ENCODE measurements at regions not wholly inside any gene's neighbourhood (a gene's known extent, or its start where the extent isn't known, plus 50 kb on each side); places are given as distances from the start of the nearest gene placed in this dataset.

DNA sequence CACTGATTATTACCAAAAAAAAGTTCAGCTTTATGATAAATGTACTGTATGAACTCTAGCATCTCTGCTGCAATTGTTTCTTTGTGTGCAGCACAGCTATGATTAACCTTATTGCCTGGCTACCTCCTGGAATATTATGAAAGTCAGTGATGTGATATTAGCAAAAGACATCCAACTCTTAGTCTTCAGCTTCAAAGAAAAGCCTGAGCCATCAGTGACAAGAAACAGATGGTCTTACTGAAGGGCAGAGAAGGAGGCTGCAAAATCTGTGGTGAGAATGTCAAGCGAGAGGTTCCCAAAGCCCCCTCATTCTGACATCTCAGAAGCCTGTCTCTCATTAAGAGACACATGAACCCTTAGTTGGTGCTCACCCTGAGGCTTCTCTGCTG lies 89.4 kb upstream of the TNFAIP3 start:
- no peak for DNase-seq

GRCh38 chr6:137779982-137780381 lies 87.1 kb upstream of the TNFAIP3 start:
- DNase-seq: no peak

DNA sequence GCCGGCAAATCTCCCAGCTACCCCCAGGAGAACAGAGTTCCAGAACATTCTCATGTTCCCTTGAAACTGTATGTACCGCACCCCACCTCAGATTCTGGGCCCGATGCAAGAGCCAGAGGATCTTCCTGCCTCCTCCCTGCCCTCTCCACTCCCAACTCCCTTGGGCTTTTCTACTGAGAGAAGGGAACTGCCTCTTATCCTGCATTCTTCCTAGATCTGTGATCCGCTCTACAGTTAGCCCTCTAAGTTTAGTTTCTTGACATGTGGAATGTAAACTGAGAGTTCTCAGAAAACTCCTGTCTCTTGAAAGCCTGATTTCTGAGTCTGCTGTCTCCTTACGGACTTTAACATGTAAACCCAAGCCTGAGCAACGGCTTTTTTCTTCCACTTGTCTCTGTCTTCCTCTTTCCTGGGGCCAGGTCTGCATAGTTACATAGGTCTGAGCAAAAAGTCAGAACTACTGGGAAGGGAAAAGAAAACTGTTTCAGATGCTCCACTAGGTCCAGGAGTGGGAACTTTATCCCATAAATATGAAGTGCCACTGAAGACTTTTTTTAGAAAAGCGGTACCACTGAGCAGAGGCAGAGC lies 86.5 kb upstream of the TNFAIP3 start:
- DNase-seq: no peak

- DNase-seq: no peak
These were observed 85.4 kb upstream of the TNFAIP3 start for GRCh38 chr6:137781639-137782038.

DNA sequence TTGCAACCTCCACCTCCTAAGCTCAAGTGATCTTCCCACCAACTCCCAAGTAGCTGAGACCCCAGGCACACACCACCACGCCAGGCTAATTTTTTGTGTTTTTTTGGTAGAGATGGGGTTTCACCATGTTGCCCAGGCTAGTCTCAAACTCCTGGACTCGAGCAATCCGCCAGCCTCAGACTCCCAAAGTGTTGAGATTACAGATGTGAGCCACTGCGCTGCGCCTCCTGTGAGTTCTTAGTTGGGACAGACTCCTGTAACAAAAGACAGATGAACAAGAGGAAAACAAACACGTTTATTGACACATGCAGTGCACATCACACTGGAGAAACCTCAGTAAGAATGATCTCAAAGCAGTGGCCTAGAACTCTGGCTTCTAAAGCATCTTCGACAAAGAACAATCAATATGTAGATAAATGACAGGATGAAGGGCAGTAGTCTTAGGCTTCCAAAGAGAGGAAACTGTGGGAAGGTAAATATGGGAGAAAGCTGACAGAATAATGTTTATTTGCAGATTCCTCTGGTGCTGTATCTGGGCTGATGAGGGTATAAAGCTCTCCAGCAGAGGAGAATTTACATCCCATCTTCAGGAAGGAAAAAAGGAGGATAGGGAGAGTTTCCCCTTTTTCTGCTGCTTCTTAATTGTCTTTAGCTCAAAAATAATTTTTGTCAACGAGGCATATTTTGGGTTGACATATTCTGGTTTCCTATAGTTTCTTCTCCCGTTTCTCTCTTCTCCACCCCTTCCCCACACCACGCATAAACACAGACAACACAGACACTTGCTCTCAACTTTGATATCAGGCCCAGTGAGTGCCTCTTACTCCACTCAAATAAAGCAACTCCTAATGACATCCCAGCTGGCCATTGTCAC lies 84.7 kb upstream of the TNFAIP3 start:
- no peak for DNase-seq

DNA sequence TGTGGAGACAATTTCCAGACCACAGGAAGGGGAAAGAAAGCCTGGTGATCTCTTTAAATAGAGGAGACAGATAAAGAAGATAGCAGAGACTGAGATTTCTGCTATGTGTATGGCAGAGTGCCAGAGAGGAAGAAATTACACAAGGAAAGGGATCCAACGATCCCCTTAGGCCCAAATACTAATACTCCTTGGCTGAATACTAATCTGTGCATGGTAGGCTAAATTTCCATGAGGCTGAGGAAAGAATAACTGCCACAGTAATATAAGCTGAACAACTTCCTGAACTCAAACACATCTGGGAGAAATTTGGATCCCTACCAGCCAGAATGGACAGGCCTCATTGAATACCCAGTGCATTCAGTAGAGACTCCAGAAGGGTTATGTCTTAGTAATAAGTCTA lies 83.3 kb upstream of the TNFAIP3 start:
- DNase-seq: no peak

GRCh38 chr6:137784583-137784982 lies 82.5 kb upstream of the TNFAIP3 start:
- no peak for DNase-seq

GRCh38 chr6:137787016-137787415 lies 80.0 kb upstream of the TNFAIP3 start:
- no peak for DNase-seq

- DNase-seq: no peak
These were observed 78.8 kb upstream of the TNFAIP3 start for GRCh38 chr6:137788248-137788647.

DNA sequence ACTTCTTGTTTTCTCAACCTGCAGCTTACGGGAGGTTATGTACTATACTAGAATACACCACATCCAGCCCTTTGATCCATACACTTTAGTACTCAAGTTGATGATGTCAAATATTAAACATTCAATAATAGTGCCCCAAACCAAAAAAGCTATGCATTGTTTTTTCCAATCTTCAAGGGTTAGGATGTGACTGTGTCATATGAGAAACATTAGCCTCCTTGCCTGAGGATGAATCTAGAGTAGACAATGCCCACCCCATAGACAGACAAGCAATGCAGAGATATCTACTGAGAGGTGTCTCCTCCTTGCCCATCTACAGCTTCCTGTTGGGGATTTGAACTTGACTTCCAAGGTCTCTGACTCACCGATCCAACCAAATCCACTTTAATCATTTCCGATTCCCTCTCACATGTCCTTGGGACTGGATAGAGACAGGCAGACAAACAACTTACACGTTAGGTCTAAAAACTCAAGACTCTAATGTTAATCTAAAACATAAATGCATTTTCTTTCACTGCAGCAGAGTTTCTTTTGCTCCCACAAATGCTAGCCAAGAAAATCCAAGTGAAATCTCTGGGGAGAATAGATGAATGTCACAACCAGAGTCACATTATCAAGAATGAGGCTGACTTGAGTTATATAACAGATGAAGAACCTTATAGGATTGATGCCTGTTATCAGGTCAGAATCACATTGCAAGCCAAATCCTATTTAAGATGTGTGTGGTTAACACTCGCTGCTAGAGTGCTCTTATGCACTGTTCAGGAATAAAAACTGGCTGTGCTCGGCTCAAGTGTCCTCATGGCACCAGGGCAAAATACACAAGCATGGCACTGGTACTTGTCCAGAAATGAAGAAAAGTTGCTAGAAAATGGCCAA lies 75.5 kb upstream of the TNFAIP3 start:
- DNase-seq: no peak

DNA sequence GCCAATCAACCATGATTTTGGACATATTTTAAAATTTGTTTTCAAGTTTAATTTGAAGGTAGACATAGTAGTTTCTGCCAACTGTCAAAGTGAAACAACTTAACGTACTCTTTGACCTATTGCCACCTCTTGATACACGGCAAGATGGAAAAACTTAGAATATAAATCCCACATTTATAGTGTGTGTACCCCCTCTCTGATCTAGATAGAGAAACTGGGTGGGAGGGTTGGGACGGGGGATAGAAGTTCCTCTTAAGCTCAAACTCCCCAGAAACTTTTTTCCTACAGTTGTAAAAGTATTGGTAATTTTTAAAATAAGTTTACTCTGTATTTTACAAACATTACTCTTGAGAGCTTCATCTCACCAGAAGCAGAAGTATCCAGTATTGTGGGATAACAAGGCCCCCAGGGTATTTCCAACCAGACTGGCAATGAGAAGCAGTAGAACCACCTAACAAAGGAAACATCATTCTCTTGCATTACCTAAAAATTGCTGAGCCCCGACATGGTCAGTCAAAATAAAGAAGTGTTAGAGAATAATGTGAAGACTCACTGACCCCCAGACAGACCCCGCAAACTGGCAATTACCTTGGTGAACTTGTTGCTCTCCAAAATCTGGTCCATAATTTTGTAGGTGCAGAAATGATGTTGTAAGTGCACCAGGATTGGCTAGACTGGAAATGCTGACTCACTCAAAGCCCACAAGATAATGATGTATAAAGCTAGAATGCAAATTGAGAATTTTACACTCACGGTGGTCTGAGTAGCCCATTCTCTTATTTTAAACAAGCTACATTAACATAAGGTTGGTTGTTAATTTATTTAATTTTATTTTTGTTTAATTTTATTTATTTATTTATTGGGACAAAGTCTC lies 74.7 kb upstream of the TNFAIP3 start:
- DNase-seq: no peak

GRCh38 chr6:137793805-137794515 lies 73.1 kb upstream of the TNFAIP3 start:
- no peak for DNase-seq

DNA sequence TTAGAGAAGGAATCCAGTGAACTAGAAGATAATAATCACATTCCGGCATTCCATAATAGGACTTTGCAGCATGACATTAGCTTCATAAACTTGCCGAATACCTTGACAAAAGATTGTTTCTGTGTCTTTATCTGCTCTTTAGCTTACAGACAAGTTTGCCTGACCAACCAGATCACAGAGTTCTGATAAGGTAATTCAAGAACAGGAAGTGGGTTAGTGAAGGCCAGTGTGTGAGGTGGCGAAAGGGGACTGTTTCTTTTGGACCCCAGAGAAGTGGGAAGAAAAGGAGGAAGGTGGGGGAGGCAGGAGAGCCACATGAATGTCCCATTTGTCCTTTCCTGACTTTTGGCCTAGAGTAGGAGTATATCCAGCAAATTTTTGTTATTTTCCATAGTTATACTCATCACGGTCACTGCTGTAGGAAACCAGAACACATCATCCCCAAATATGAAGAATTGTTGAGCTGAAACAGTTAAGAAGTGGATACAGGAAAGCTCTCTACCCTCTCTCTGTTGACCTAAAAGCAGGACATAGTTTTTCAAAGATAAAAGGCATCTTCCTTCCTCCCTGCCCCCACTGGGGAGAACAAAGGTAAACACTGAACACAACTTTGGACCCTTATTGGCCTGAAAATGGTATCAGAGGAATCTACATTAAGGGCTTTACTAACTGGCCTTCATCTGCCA lies 72.4 kb upstream of the TNFAIP3 start:
- DNase-seq: no peak

GRCh38 chr6:137795501-137795900 lies 71.6 kb upstream of the TNFAIP3 start:
- DNase-seq: no peak

GRCh38 chr6:137798261-137798660 lies 68.8 kb upstream of the TNFAIP3 start:
- no peak for DNase-seq

GRCh38 chr6:137798846-137799245 lies 68.2 kb upstream of the TNFAIP3 start:
- no peak for DNase-seq

GRCh38 chr6:137799950-137800568 lies 67.0 kb upstream of the TNFAIP3 start:
- peak in 13 of 51 donors; percentile 4 to 37 (median 20) for DNase-seq

DNA sequence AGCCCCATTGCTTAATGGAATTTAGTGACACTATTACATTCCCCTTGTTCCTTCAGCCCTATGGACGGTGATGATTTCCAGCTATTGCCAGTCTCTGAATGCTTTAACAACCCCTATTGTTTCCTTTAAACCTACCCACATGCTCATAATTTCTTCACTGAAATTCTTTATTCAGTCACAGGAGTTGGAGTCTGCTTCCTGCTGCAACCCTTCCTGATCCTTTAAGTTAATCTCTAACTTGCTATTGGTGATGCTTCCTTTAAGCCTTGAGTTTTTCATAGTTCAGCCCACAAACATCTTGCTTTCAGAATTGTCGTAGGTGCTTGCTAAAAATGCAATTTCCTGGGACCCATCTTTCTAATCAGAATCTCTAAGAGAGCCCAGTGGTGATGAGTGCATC lies 66.3 kb upstream of the TNFAIP3 start:
- DNase-seq: no peak

GRCh38 chr6:137801352-137802114 lies 65.5 kb upstream of the TNFAIP3 start:
- no peak for DNase-seq
